H9 (cell line): ENCODE measurements at regions not wholly inside any gene's neighbourhood (a gene's known extent, or its start where the extent isn't known, plus 50 kb on each side); places are given as distances from the start of the nearest gene placed in this dataset.

Experiments used
- DNase-seq: peaks from one replicate; pipeline ENCODE4 v3.0.0-alpha.2; 2017
- H2AFZ ChIP-seq: one replicate; pipeline ENCODE4 v1.6.1; 2013; ENCODE audit warnings: mild to moderate bottlenecking, low read length, control low read depth, moderate library complexity
- H2AK5ac ChIP-seq: 2 replicates; pipeline ENCODE4 v1.6.1; 2013; ENCODE audit warnings: low read length, control low read depth, mixed read lengths; ENCODE audit not compliant: insufficient read length
- H2BK120ac ChIP-seq: one replicate; pipeline ENCODE4 v1.6.1; 2013; ENCODE audit warnings: low read depth, mild to moderate bottlenecking, low read length, control low read depth, inconsistent platforms; ENCODE audit not compliant: poor library complexity, severe bottlenecking
- H2BK12ac ChIP-seq: 2 replicates; pipeline ENCODE4 v1.6.1; 2013; ENCODE audit warnings: low read length, control low read depth, mixed read lengths, low read depth; ENCODE audit not compliant: insufficient read length
- H2BK15ac ChIP-seq: 2 replicates; pipeline ENCODE4 v1.6.1; 2013; ENCODE audit warnings: low read depth, low read length, control low read depth
- H2BK20ac ChIP-seq: one replicate; pipeline ENCODE4 v1.6.1; 2013; ENCODE audit warnings: low read depth, mild to moderate bottlenecking, low read length, control low read depth, inconsistent platforms; ENCODE audit not compliant: poor library complexity, severe bottlenecking
- H2BK5ac ChIP-seq: 2 replicates; pipeline ENCODE4 v1.6.1; 2013; ENCODE audit warnings: low read length, control low read depth, mixed read lengths; ENCODE audit not compliant: insufficient read length
- H3K14ac ChIP-seq: 2 replicates; pipeline ENCODE4 v1.6.1; 2013; ENCODE audit warnings: low read length, control low read depth; ENCODE audit not compliant: insufficient read depth
- H3K18ac ChIP-seq: 2 replicates; pipeline ENCODE4 v1.6.1; 2013; ENCODE audit warnings: low read depth, mild to moderate bottlenecking, mixed read lengths, low read length, control low read depth; ENCODE audit not compliant: insufficient read length
- H3K23ac ChIP-seq: 2 replicates; pipeline ENCODE4 v1.6.1; 2013; ENCODE audit warnings: low read length, control low read depth, mixed read lengths, low read depth; ENCODE audit not compliant: insufficient read length
- H3K23me2 ChIP-seq: 2 replicates; pipeline ENCODE4 v1.6.1; 2013; ENCODE audit warnings: low read depth, mild to moderate bottlenecking, mixed read lengths, low read length, control low read depth; ENCODE audit not compliant: insufficient read length, poor library complexity, severe bottlenecking
- H3K27ac ChIP-seq: 2 replicates; pipeline ENCODE4 v1.5.1; 2013; ENCODE audit warnings: low read length, control low read depth, mixed read lengths, low read depth; ENCODE audit not compliant: insufficient read length
- H3K27me3 ChIP-seq: 2 replicates; pipeline ENCODE4 v1.6.1; 2013; ENCODE audit warnings: low read length, control low read depth, inconsistent platforms; ENCODE audit not compliant: insufficient read depth
- H3K4ac ChIP-seq: 2 replicates; pipeline ENCODE4 v1.6.1; 2013; ENCODE audit warnings: low read depth, mild to moderate bottlenecking, control low read depth, inconsistent platforms, low read length, moderate library complexity
- H3K4me1 ChIP-seq: 2 replicates; pipeline ENCODE4 v1.6.1; 2013; ENCODE audit warnings: low read length, control low read depth, inconsistent platforms; ENCODE audit not compliant: insufficient read depth
- H3K4me2 ChIP-seq: 2 replicates; pipeline ENCODE4 v1.6.1; 2013; ENCODE audit warnings: low read length, control low read depth, mixed read lengths; ENCODE audit not compliant: insufficient read length, insufficient read depth
- H3K56ac ChIP-seq: 2 replicates; pipeline ENCODE4 v1.6.1; 2013; ENCODE audit warnings: low read depth, mild to moderate bottlenecking, mixed read lengths, low read length, control low read depth; ENCODE audit not compliant: insufficient read length
- H3K79me1 ChIP-seq: 2 replicates; pipeline ENCODE4 v1.6.1; 2013; ENCODE audit warnings: low read depth, mild to moderate bottlenecking, moderate library complexity, low read length, control low read depth, inconsistent platforms; ENCODE audit not compliant: insufficient read depth, poor library complexity, severe bottlenecking
- H3K79me2 ChIP-seq: 2 replicates; pipeline ENCODE4 v1.6.1; 2013; ENCODE audit warnings: low read length, control low read depth, inconsistent platforms; ENCODE audit not compliant: insufficient read depth
- H3K9ac ChIP-seq: 2 replicates; pipeline ENCODE4 v1.6.1; 2013; ENCODE audit warnings: low read length, control low read depth, mixed read lengths; ENCODE audit not compliant: insufficient read length; ENCODE audit errors: extremely low read depth
- H3K9me3 ChIP-seq: one replicate; pipeline ENCODE4 v1.6.1; 2013; ENCODE audit warnings: low read depth, low read length, inconsistent platforms; ENCODE audit not compliant: control insufficient read depth
- H3T11ph ChIP-seq: one replicate; pipeline ENCODE4 v1.6.1; 2013; ENCODE audit warnings: mild to moderate bottlenecking, low read length, control low read depth, inconsistent platforms
- H4K20me1 ChIP-seq: one replicate; pipeline ENCODE4 v1.6.1; 2013; ENCODE audit not compliant: control insufficient read depth, insufficient read length, insufficient read depth
- H4K5ac ChIP-seq: 2 replicates; pipeline ENCODE4 v1.6.1; 2013; ENCODE audit warnings: low read depth, mild to moderate bottlenecking, mixed read lengths, low read length, control low read depth; ENCODE audit not compliant: insufficient read length
- H4K8ac ChIP-seq: replicated peaks from 2 replicates; pipeline ENCODE4 v1.6.1; 2013; ENCODE audit warnings: low read length, control low read depth, mixed read lengths, low read depth; ENCODE audit not compliant: insufficient read length
- H4K91ac ChIP-seq: 2 replicates; pipeline ENCODE4 v1.6.1; 2013; ENCODE audit warnings: low read depth, mild to moderate bottlenecking, moderate library complexity, mixed read lengths, low read length, control low read depth; ENCODE audit not compliant: insufficient read length
- H3K27ac Mint-ChIP-seq, 3 experiments: 2 replicates in 2 of 3; 3 replicates in 1 of 3; pipeline ENCODE4 v1.8.0; 2020 to 2021; ENCODE audit warnings: mixed read lengths in 3 of 3, mild to moderate bottlenecking in 1 of 3, moderate library complexity in 1 of 3
- H3K27me3 Mint-ChIP-seq: 2 replicates; pipeline ENCODE4 v1.8.0; 2021; ENCODE audit warnings: low read depth, mild to moderate bottlenecking, moderate library complexity, mixed read lengths
- H3K36me3 Mint-ChIP-seq, 3 experiments: 2 replicates in 2 of 3; 3 replicates in 1 of 3; pipeline ENCODE4 v1.8.0; 2020 to 2021; ENCODE audit warnings: low read depth in 3 of 3, mixed read lengths in 3 of 3; ENCODE audit not compliant: insufficient read depth in 1 of 3
- H3K4me1 Mint-ChIP-seq, 2 experiments: 2 replicates each; pipeline ENCODE4 v1.8.0; 2020; ENCODE audit warnings: mixed read lengths in 2 of 2
- H3K4me3 Mint-ChIP-seq, 2 experiments: 2 replicates in 1 of 2; 3 replicates in 1 of 2; pipeline ENCODE4 v1.8.0; 2020 to 2021; ENCODE audit warnings: mild to moderate bottlenecking in 2 of 2, mixed read lengths in 2 of 2, moderate library complexity in 1 of 2
- H3K9me3 Mint-ChIP-seq, 2 experiments: 2 replicates in 1 of 2; 3 replicates in 1 of 2; pipeline ENCODE4 v1.8.0; 2020; ENCODE audit warnings: mild to moderate bottlenecking in 2 of 2, mixed read lengths in 2 of 2, moderate library complexity in 1 of 2
- WGBS: extraction: QIAGEN DNeasy Blood & Tissue Kit; methylation state at CpG from one replicate; pipeline ENCODE4 v1.1.7; 2013; ENCODE audit warnings: missing lambda C conversion rate, low lambda C conversion rate, mixed read lengths; ENCODE audit not compliant: insufficient read length; ENCODE audit errors: extremely low coverage; 5-methylcytosine and 5-hydroxymethylcytosine counted together
- TF ChIP-seq, protein P1 (sequence below): fragments of 200-600 bp; sonication (generic); conservative IDR thresholded peaks from 3 replicates; pipeline ENCODE4 v1.8.0; 2021; ENCODE audit warnings: antibody characterized with exemption, mild to moderate bottlenecking

GRCh38 chr11:104654181-104654813 is 244.0 kb downstream of the CASP12 start:
- Histone ChIP-seq H2BK15ac (no peak overlapping the region), H3K23ac (no peak overlapping the region), H3K18ac (no peak overlapping the region), H4K20me1 (no peaks in the 10 kb centered on the region), H2BK5ac (no peak overlapping the region), H2AFZ (no peak overlapping the region), H3K9me3 (peaks cover 14% of the 10 kb centered on the region), H3K27ac (no peak overlapping the region), H3K79me1 (no peaks in the 10 kb centered on the region), H2BK20ac (no peak overlapping the region), H4K8ac (no peak overlapping the region), H2AK5ac (no peak overlapping the region), H3K79me2 (no peaks in the 10 kb centered on the region), H3K27me3 (no peaks in the 10 kb centered on the region), H2BK120ac (no peak overlapping the region), H3K9ac (no peak overlapping the region), H3K4me1 (no peaks in the 10 kb centered on the region), H3K4ac (no peak overlapping the region), H4K5ac (no peak overlapping the region), H3K4me2 (no peak overlapping the region), H4K91ac (no peak overlapping the region), H2BK12ac (no peak overlapping the region), H3K56ac (no peak overlapping the region), H3K23me2 (no peaks in the 10 kb centered on the region), H3T11ph (no peak overlapping the region), H3K14ac (no peak overlapping the region)
- no peak for DNase-seq
- Mint-ChIP-seq H3K36me3 (peaks cover 14 to 28% (median 19%) of the 10 kb centered on the region in 3 experiments), H3K4me1 (peaks cover 6 to 7% of the 10 kb centered on the region in 2 experiments), H3K9me3 (peaks cover 19 to 23% of the 10 kb centered on the region in 2 experiments), H3K27ac (no peak overlapping the region; a peak in 1 of 7 replicates), H3K27me3 (no peaks in the 10 kb centered on the region), H3K4me3 (no peak overlapping the region)
- TF ChIP-seq, protein P1, sequence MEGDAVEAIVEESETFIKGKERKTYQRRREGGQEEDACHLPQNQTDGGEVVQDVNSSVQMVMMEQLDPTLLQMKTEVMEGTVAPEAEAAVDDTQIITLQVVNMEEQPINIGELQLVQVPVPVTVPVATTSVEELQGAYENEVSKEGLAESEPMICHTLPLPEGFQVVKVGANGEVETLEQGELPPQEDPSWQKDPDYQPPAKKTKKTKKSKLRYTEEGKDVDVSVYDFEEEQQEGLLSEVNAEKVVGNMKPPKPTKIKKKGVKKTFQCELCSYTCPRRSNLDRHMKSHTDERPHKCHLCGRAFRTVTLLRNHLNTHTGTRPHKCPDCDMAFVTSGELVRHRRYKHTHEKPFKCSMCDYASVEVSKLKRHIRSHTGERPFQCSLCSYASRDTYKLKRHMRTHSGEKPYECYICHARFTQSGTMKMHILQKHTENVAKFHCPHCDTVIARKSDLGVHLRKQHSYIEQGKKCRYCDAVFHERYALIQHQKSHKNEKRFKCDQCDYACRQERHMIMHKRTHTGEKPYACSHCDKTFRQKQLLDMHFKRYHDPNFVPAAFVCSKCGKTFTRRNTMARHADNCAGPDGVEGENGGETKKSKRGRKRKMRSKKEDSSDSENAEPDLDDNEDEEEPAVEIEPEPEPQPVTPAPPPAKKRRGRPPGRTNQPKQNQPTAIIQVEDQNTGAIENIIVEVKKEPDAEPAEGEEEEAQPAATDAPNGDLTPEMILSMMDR = no peak
- no CpG with 5 or more reads among the region's 1 CpG for WGBS
